ENCODE measurements at regions not wholly inside any gene's neighbourhood (a gene's known extent, or its start where the extent isn't known, plus 50 kb on each side); places are given as distances from the start of the nearest gene placed in this dataset.

DNA sequence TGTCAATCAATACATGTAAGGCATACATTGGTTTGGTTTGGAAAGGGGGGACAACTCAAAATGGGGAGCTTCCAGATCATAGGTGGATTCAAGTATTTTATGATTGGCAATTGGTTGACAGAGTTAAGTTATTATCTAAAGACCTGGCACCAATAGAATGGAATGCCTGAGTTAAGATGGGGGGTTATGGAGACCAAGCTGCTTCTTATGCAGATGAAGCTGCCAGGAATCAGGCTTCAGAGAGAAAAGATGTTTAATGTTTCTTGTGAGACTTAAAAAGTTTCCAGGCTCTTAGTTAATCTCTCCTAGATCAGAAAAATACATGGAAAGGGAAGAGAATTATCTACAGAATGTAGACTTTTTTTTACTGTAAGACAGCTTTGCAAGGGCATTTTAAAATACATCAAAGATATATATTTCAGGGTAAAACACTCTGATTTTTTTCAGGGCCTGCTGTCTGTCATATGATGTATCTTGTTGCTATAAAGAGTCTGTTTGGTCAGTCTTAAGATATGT is 1343.2 kb upstream of the LRRTM1 start (continued):
- TF ChIP-seq, protein P1, sequence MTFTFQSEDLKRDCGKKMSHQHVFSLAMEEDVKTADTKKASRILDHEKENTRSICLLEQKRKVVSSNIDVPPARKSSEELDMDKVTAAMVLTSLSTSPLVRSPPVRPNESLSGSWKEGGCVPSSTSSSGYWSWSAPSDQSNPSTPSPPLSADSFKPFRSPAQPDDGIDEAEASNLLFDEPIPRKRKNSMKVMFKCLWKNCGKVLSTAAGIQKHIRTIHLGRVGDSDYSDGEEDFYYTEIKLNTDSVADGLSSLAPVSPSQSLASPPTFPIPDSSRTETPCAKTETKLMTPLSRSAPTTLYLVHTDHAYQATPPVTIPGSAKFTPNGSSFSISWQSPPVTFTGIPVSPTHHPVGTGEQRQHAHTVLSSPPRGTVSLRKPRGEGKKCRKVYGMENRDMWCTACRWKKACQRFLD (tag by site-specific recombination; IDR thresholded peaks at IDR 0.05), result no peak
- no peak for TF ChIP-seq ZNF391 (tag by site-specific recombination; IDR thresholded peaks at IDR 0.05; ENCODE audit: borderline replicate concordance, low read depth)

DNA sequence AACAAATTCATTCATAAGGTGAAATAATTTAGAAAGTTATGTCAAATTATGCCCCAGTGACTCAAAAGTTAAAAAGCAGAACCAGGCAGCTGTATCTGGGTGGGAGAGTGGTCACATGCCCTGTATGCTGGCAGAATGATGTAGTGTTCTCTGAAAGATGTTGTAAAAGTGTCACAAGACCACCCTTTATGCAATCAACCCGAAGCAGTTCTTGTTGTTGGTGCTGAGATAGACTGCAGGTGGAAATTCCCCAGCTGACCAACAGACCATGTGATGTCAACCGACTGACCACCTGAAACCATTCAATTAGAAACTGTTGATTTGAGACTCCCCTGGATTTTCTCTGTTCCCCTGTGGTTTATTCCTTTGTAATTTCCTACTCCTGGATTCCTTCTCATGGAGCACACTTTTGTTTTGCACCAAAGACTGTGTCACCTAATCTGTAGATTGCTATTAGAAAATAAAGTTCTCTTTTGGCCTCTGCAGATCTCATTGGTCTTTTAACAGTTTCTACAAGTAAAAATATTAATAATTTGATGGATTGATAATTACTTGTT is 1341.3 kb upstream of the LRRTM1 start:
- no peaks in the 10 kb centered on the region for H3K36me3 ChIP-seq (ENCODE audit: control insufficient read depth in 2 of 2, insufficient read depth in 1 of 2, low read length in 2 of 2)
- no peaks in the 10 kb centered on the region for H3K4me1 ChIP-seq (ENCODE audit: control insufficient read depth, insufficient read depth, low read length)
- H3K4me3 ChIP-seq (ENCODE audit: low read depth, low read length), result no peak overlapping the region
- ChIA-PET POLR2A (no interaction called here), CTCF (no interaction called here)
- H3K27ac ChIP-seq (ENCODE audit: extremely low read depth, low read depth, low read length), result no peak overlapping the region
- TF ChIP-seq ZFP69B (tag by site-specific recombination; IDR thresholded peaks at IDR 0.05) (no peak), ZSCAN16 (tag by site-specific recombination; IDR thresholded peaks at IDR 0.05) (no peak), ZBTB17 (tag by site-specific recombination; IDR thresholded peaks at IDR 0.05) (no peak), ZNF426 (tag by site-specific recombination; IDR thresholded peaks at IDR 0.05) (no peak), ZNF624 (tag by site-specific recombination; IDR thresholded peaks at IDR 0.05) (no peak), ZNF560 (tag by site-specific recombination; IDR thresholded peaks at IDR 0.05; ENCODE audit: borderline replicate concordance) (no peak)
- TF ChIP-seq, protein P2, sequence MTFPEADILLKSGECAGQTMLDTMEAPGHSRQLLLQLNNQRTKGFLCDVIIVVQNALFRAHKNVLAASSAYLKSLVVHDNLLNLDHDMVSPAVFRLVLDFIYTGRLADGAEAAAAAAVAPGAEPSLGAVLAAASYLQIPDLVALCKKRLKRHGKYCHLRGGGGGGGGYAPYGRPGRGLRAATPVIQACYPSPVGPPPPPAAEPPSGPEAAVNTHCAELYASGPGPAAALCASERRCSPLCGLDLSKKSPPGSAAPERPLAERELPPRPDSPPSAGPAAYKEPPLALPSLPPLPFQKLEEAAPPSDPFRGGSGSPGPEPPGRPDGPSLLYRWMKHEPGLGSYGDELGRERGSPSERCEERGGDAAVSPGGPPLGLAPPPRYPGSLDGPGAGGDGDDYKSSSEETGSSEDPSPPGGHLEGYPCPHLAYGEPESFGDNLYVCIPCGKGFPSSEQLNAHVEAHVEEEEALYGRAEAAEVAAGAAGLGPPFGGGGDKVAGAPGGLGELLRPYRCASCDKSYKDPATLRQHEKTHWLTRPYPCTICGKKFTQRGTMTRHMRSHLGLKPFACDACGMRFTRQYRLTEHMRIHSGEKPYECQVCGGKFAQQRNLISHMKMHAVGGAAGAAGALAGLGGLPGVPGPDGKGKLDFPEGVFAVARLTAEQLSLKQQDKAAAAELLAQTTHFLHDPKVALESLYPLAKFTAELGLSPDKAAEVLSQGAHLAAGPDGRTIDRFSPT (tag by site-specific recombination; IDR thresholded peaks at IDR 0.05), result no peak
- TF ChIP-seq, protein P3, sequence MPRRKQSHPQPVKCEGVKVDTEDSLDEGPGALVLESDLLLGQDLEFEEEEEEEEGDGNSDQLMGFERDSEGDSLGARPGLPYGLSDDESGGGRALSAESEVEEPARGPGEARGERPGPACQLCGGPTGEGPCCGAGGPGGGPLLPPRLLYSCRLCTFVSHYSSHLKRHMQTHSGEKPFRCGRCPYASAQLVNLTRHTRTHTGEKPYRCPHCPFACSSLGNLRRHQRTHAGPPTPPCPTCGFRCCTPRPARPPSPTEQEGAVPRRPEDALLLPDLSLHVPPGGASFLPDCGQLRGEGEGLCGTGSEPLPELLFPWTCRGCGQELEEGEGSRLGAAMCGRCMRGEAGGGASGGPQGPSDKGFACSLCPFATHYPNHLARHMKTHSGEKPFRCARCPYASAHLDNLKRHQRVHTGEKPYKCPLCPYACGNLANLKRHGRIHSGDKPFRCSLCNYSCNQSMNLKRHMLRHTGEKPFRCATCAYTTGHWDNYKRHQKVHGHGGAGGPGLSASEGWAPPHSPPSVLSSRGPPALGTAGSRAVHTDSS (tag by site-specific recombination; IDR thresholded peaks at IDR 0.05), result no peak
- TF ChIP-seq, protein P4, sequence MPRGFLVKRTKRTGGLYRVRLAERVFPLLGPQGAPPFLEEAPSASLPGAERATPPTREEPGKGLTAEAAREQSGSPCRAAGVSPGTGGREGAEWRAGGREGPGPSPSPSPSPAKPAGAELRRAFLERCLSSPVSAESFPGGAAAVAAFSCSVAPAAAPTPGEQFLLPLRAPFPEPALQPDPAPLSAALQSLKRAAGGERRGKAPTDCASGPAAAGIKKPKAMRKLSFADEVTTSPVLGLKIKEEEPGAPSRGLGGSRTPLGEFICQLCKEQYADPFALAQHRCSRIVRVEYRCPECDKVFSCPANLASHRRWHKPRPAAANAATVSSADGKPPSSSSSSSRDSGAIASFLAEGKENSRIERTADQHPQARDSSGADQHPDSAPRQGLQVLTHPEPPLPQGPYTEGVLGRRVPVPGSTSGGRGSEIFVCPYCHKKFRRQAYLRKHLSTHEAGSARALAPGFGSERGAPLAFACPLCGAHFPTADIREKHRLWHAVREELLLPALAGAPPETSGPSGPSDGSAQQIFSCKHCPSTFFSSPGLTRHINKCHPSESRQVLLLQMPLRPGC (tag by site-specific recombination; IDR thresholded peaks at IDR 0.05), result no peak
- H3K9me3 ChIP-seq (ENCODE audit: control insufficient read depth, insufficient read depth, low read depth, low read length), result no peaks in the 10 kb centered on the region

GRCh38 chr2:81644189-81644588 is 1339.6 kb upstream of the LRRTM1 start:
- Histone ChIP-seq H3K27ac (ENCODE audit: extremely low read depth, low read depth, low read length) (no peak overlapping the region), H3K4me3 (ENCODE audit: low read depth, low read length) (no peak overlapping the region), H3K36me3 (ENCODE audit: control insufficient read depth in 2 of 2, insufficient read depth in 1 of 2, low read length in 2 of 2) (no peaks in the 10 kb centered on the region), H3K9me3 (ENCODE audit: control insufficient read depth, insufficient read depth, low read depth, low read length) (no peaks in the 10 kb centered on the region), H3K4me1 (ENCODE audit: control insufficient read depth, insufficient read depth, low read length) (no peaks in the 10 kb centered on the region)
- ChIA-PET POLR2A (no interaction called here), CTCF (no interaction called here)
- TF ChIP-seq, protein P5, sequence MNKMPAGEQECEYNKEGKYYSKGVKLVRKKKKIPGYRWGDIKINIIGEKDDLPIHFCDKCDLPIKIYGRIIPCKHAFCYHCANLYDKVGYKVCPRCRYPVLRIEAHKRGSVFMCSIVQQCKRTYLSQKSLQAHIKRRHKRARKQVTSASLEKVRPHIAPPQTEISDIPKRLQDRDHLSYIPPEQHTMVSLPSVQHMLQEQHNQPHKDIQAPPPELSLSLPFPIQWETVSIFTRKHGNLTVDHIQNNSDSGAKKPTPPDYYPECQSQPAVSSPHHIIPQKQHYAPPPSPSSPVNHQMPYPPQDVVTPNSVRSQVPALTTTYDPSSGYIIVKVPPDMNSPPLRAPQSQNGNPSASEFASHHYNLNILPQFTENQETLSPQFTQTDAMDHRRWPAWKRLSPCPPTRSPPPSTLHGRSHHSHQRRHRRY (tag by site-specific recombination; IDR thresholded peaks at IDR 0.05), result no peak
- no peak for TF ChIP-seq ZNF221 (tag by site-specific recombination; IDR thresholded peaks at IDR 0.05; ENCODE audit: borderline replicate concordance)
- TF ChIP-seq CTCF (tag by site-specific recombination; IDR thresholded peaks at IDR 0.05), result no peak
- no peak for TF ChIP-seq BCL11B (tag by site-specific recombination; IDR thresholded peaks at IDR 0.05; ENCODE audit: low read depth)
- TF ChIP-seq, protein P6, sequence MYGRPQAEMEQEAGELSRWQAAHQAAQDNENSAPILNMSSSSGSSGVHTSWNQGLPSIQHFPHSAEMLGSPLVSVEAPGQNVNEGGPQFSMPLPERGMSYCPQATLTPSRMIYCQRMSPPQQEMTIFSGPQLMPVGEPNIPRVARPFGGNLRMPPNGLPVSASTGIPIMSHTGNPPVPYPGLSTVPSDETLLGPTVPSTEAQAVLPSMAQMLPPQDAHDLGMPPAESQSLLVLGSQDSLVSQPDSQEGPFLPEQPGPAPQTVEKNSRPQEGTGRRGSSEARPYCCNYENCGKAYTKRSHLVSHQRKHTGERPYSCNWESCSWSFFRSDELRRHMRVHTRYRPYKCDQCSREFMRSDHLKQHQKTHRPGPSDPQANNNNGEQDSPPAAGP (tag by site-specific recombination; IDR thresholded peaks at IDR 0.05), result no peak
- TF ChIP-seq ZNF24 (tag by site-specific recombination; IDR thresholded peaks at IDR 0.05), result no peak
- TF ChIP-seq, protein P7, sequence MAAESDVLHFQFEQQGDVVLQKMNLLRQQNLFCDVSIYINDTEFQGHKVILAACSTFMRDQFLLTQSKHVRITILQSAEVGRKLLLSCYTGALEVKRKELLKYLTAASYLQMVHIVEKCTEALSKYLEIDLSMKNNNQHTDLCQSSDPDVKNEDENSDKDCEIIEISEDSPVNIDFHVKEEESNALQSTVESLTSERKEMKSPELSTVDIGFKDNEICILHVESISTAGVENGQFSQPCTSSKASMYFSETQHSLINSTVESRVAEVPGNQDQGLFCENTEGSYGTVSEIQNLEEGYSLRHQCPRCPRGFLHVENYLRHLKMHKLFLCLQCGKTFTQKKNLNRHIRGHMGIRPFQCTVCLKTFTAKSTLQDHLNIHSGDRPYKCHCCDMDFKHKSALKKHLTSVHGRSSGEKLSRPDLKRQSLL (tag by site-specific recombination; IDR thresholded peaks at IDR 0.05), result no peak
- no peak for TF ChIP-seq ZNF48 (tag by site-specific recombination; IDR thresholded peaks at IDR 0.05)
- no peak for TF ChIP-seq TCF7L2 (IDR thresholded peaks at IDR 0.05; ENCODE audit: borderline replicate concordance, low read depth, low read length)
- no peak for TF ChIP-seq PRDM1 (tag by site-specific recombination; IDR thresholded peaks at IDR 0.05)

Measured in HEK293 (cell line).